GM12878 (cell line): ENCODE measurements at regions not wholly inside any gene's neighbourhood (a gene's known extent, or its start where the extent isn't known, plus 50 kb on each side); places are given as distances from the start of the nearest gene placed in this dataset.

Experiments used
- CTCF ChIP-seq, 3 experiments: IDR thresholded peaks in 2 of 3; conservative IDR thresholded peaks in 1 of 3; 2 replicates each; pipeline ENCODE4 v1.5.1; 2011; ENCODE audit warnings: low read depth in 3 of 3, low read length in 3 of 3, mild to moderate bottlenecking in 3 of 3, control low read depth in 2 of 3, moderate library complexity in 2 of 3, inconsistent platforms in 1 of 3, mixed read lengths in 1 of 3; ENCODE audit not compliant: control insufficient read depth in 2 of 3, insufficient read depth in 1 of 3; ENCODE audit errors: extremely low read depth in 1 of 3
- EP300 ChIP-seq, 2 experiments: fragments of 150-350 bp in 1 of 2; IDR thresholded peaks; 2 replicates each; pipeline ENCODE4 v1.6.1; 2011 to 2012; ENCODE audit warnings: low read depth in 2 of 2, low read length in 2 of 2, borderline replicate concordance in 1 of 2, improper control_type of control experiment in 1 of 2, inconsistent platforms in 1 of 2; ENCODE audit not compliant: control insufficient read depth in 1 of 2
- GABPA ChIP-seq: IDR thresholded peaks from 2 replicates; pipeline ENCODE4 v1.6.1; 2014; ENCODE audit warnings: antibody characterized with exemption, low read depth, mild to moderate bottlenecking, inconsistent platforms
- HDAC6 ChIP-seq: fragments of 200-600 bp; sonication (generic); IDR thresholded peaks from one replicate; pipeline ENCODE4 v1.8.0; 2017; ENCODE audit warnings: antibody characterized with exemption; ENCODE audit not compliant: unreplicated experiment
- KDM1A ChIP-seq: fragments of 200-600 bp; sonication (generic); IDR thresholded peaks from 2 replicates; pipeline ENCODE4 v1.6.1; 2016; ENCODE audit warnings: borderline replicate concordance
- MAX ChIP-seq: IDR thresholded peaks from 2 replicates; pipeline ENCODE4 v1.6.1; 2012; ENCODE audit warnings: low read depth, low read length, improper control_type of control experiment
- PAX5 ChIP-seq: IDR thresholded peaks from 2 replicates; pipeline ENCODE4 v1.6.1; 2011; ENCODE audit warnings: low read depth, low read length, borderline replicate concordance
- RCOR1 ChIP-seq: conservative IDR thresholded peaks from 2 replicates; pipeline ENCODE4 v1.6.1; 2012; ENCODE audit warnings: low read depth, low read length, improper control_type of control experiment
- RELA ChIP-seq: fragments of 450-650 bp; IDR thresholded peaks from 2 replicates; pipeline ENCODE4 v1.8.0; 2014; ENCODE audit warnings: borderline replicate concordance; ENCODE audit not compliant: partially characterized antibody
- SP1 ChIP-seq: IDR thresholded peaks from one replicate; pipeline ENCODE4 v1.6.1; 2011; ENCODE audit warnings: low read depth, low read length
- WRNIP1 ChIP-seq: IDR thresholded peaks from 2 replicates; pipeline ENCODE4 v1.6.1; 2011; ENCODE audit warnings: low read depth, low read length, improper control_type of control experiment, borderline replicate concordance
- ZNF24 ChIP-seq: fragments of 450-650 bp; IDR thresholded peaks from 2 replicates; pipeline ENCODE4 v1.6.1; 2017; ENCODE audit warnings: antibody characterized with exemption, mild to moderate bottlenecking

- TF ChIP-seq PAX5 (no peak), ZNF24 (no peak), MAX (no peak), RCOR1 (no peak), CTCF (IDR thresholded peaks at IDR 0.05 in 2 of 3, conservative IDR thresholded peaks at IDR 0.05 in 1 of 3; ENCODE audit: control insufficient read depth in 2 of 3, extremely low read depth in 1 of 3, insufficient read depth in 1 of 3, low read depth in 3 of 3, low read length in 3 of 3) (no peak), RELA (no peak), KDM1A (no peak), EP300 (IDR thresholded peaks at IDR 0.05; ENCODE audit: borderline replicate concordance in 1 of 2, control insufficient read depth in 1 of 2, low read depth in 2 of 2, low read length in 2 of 2) (no peak), HDAC6 (no peak), SP1 (no peak), GABPA (no peak), WRNIP1 (no peak)
Measured at GRCh38 chr12:46659032-46659650, 166.7 kb downstream of the SLC38A4 start.
